GM21737 (cell line): ENCODE measurements at regions not wholly inside any gene's neighbourhood (a gene's known extent, or its start where the extent isn't known, plus 50 kb on each side); places are given as distances from the start of the nearest gene placed in this dataset.
"Not testable (repeated sequence)": the region's sequence is repeated elsewhere in the genome, so short reads cannot be mapped to it uniquely, and the experiment has no call there.

Source experiments
- ATAC-seq: cut with Tn5 transposase; IDR thresholded peaks from one replicate; pipeline ENCODE4 v1.9.1; 2021; ENCODE audit warnings: mild to moderate bottlenecking, moderate library complexity; ENCODE audit not compliant: unreplicated experiment

GRCh38 chr1:168421399-168422004, 122.3 kb downstream of the XCL2 start:
- no peak for ATAC-seq

- no peak for ATAC-seq
Observed at GRCh38 chr1:168420177-168420576, 123.6 kb downstream of the XCL2 start.

GRCh38 chr1:168419736-168420135, 124.1 kb downstream of the XCL2 start:
- ATAC-seq, result no peak

GRCh38 chr1:168416220-168416619, 127.6 kb downstream of the XCL2 start:
- no peak for ATAC-seq

- ATAC-seq, result no peak
Observed at GRCh38 chr1:168414914-168415313, 128.9 kb downstream of the XCL2 start.

GRCh38 chr1:168410464-168410863, 129.8 kb downstream of the TBX19 start:
- ATAC-seq, result no peak

- no peak for ATAC-seq
Observed at GRCh38 chr1:168408884-168409283, 128.2 kb downstream of the TBX19 start.

GRCh38 chr1:168408539-168408865, 127.8 kb downstream of the TBX19 start:
- ATAC-seq, result no peak

GRCh38 chr1:168407832-168408538, 127.3 kb downstream of the TBX19 start:
- ATAC-seq, result no peak

- no peak for ATAC-seq
Observed at GRCh38 chr1:168405906-168406549, 125.4 kb downstream of the TBX19 start.

GRCh38 chr1:168403140-168403539, 122.5 kb downstream of the TBX19 start:
- ATAC-seq, result no peak

- not testable (repeated sequence) for ATAC-seq
Observed at GRCh38 chr1:168402466-168402865, 121.8 kb downstream of the TBX19 start.

- ATAC-seq, result no peak
Observed at GRCh38 chr1:168401341-168401740, 120.7 kb downstream of the TBX19 start.

GRCh38 chr1:168400139-168400538, 119.5 kb downstream of the TBX19 start:
- no peak for ATAC-seq

- ATAC-seq, result no peak
Observed at GRCh38 chr1:168397806-168398205, 117.1 kb downstream of the TBX19 start.

- ATAC-seq, result no peak
Observed at GRCh38 chr1:168396940-168397684, 116.4 kb downstream of the TBX19 start.

- no peak for ATAC-seq
Observed at GRCh38 chr1:168396508-168396907, 115.8 kb downstream of the TBX19 start.

- ATAC-seq, result no peak
Observed at GRCh38 chr1:168394858-168395257, 114.2 kb downstream of the TBX19 start.

GRCh38 chr1:168392958-168393549, 112.4 kb downstream of the TBX19 start:
- no peak for ATAC-seq

GRCh38 chr1:168391851-168392681, 111.4 kb downstream of the TBX19 start:
- no peak for ATAC-seq
